HL-60 (cell line): ENCODE measurements at regions not wholly inside any gene's neighbourhood (a gene's known extent, or its start where the extent isn't known, plus 50 kb on each side); places are given as distances from the start of the nearest gene placed in this dataset.

Experiments used
- DNase-seq, 2 experiments: peaks; one replicate each; pipeline ENCODE4 v3.0.0-alpha.2; 2010 to 2020; ENCODE audit warnings: low read depth in 1 of 2, low spot score in 1 of 2
- H3K27ac ChIP-seq: fragments of 250-450 bp; sonication (Bioruptor Pico); replicated peaks from 2 replicates; pipeline ENCODE4 v1.5.1; 2020; ENCODE audit warnings: mild to moderate bottlenecking, moderate library complexity
- H3K27me3 ChIP-seq: fragments of 250-450 bp; sonication (Bioruptor Pico); 2 replicates; pipeline ENCODE4 v1.5.1; 2021; ENCODE audit warnings: mild to moderate bottlenecking, moderate library complexity; ENCODE audit not compliant: insufficient read depth, poor library complexity, severe bottlenecking
- H3K4me3 ChIP-seq: replicated peaks from 2 replicates; pipeline ENCODE4 v1.5.1; 2011; ENCODE audit warnings: mild to moderate bottlenecking, control low read depth, low read length; ENCODE audit not compliant: insufficient read depth
- CTCF ChIP-seq: IDR thresholded peaks from one replicate; pipeline ENCODE4 v1.5.1; 2011; ENCODE audit warnings: low read length, control low read depth, inconsistent platforms; ENCODE audit not compliant: insufficient read depth
- GABPA ChIP-seq: IDR thresholded peaks from 2 replicates; pipeline ENCODE4 v1.6.1; 2012; ENCODE audit warnings: low read depth
- POLR2AphosphoS5 ChIP-seq: IDR thresholded peaks from 2 replicates; pipeline ENCODE4 v1.6.1; 2012; ENCODE audit warnings: low read depth
- REST ChIP-seq: IDR thresholded peaks from 2 replicates; pipeline ENCODE4 v1.6.1; 2012; ENCODE audit warnings: low read depth; ENCODE audit not compliant: insufficient replicate concordance
- SPI1 ChIP-seq: IDR thresholded peaks from 2 replicates; pipeline ENCODE4 v1.6.1; 2012; ENCODE audit warnings: low read depth, mild to moderate bottlenecking, borderline replicate concordance

- peak in 1 of 2 experiments; percentile 25 for DNase-seq
- Histone ChIP-seq H3K27me3 (no peaks in the 10 kb centered on the region), H3K27ac (no peak overlapping the region), H3K4me3 (no peak overlapping the region)
- TF ChIP-seq CTCF (no peak), POLR2AphosphoS5 (no peak), SPI1 (no peak), GABPA (no peak), REST (no peak)
Measured at GRCh38 chr6:94597487-94597886, 979.8 kb upstream of the MANEA start.

GRCh38 chr6:94590416-94590815 is 986.9 kb upstream of the MANEA start:
- no peak overlapping the region for H3K27ac ChIP-seq

GRCh38 chr6:94588301-94588700 is 989.0 kb upstream of the MANEA start:
- DNase-seq = no peak
- no peak overlapping the region for H3K27ac ChIP-seq
- TF ChIP-seq CTCF = no peak
- TF ChIP-seq REST = no peak
- TF ChIP-seq GABPA = no peak
- TF ChIP-seq SPI1 = no peak
- TF ChIP-seq POLR2AphosphoS5 = no peak
- no peaks in the 10 kb centered on the region for H3K27me3 ChIP-seq
- no peak overlapping the region for H3K4me3 ChIP-seq

More at GRCh38 chr6:94590416-94590815, 986.9 kb upstream of the MANEA start:
- no peak overlapping the region for H3K4me3 ChIP-seq
- DNase-seq = no peak
- TF ChIP-seq GABPA (no peak), POLR2AphosphoS5 (no peak), REST (no peak), SPI1 (no peak), CTCF (no peak)
- H3K27me3 ChIP-seq = no peaks in the 10 kb centered on the region
